Suprapubic skin (tissue), 4 donors: ENCODE measurements at regions not wholly inside any gene's neighbourhood (a gene's known extent, or its start where the extent isn't known, plus 50 kb on each side); places are given as distances from the start of the nearest gene placed in this dataset.

Source experiments
- DNase-seq, 2 donors: peaks; one replicate each; pipeline ENCODE4 v3.0.0-alpha.2; 2019; ENCODE audit warnings: low spot score in 2 of 2
- H3K27ac ChIP-seq: fragments of 200-600 bp; sonication (generic); one replicate; pipeline ENCODE4 v1.5.1; 2019
- H3K27me3 ChIP-seq: fragments of 200-600 bp; sonication (generic); one replicate; pipeline ENCODE4 v1.5.1; 2019
- H3K36me3 ChIP-seq: fragments of 200-600 bp; sonication (generic); one replicate; pipeline ENCODE4 v1.5.1; 2019
- H3K4me1 ChIP-seq: fragments of 200-600 bp; sonication (generic); one replicate; pipeline ENCODE4 v1.5.1; 2019
- H3K4me3 ChIP-seq: fragments of 200-600 bp; sonication (generic); one replicate; pipeline ENCODE4 v1.5.1; 2019; ENCODE audit warnings: mild to moderate bottlenecking
- H3K9me3 ChIP-seq: fragments of 200-600 bp; sonication (generic); one replicate; pipeline ENCODE4 v1.5.1; 2019
- CTCF ChIP-seq, 2 donors: fragments of 200-600 bp in 1 of 2; fragments of 450-650 bp in 1 of 2; sonication (generic) in 1 of 2; IDR thresholded peaks; one replicate each; pipeline ENCODE4 v1.5.1; 2016 to 2019; ENCODE audit warnings: antibody characterized with exemption in 2 of 2, mild to moderate bottlenecking in 1 of 2, moderate library complexity in 1 of 2
- EP300 ChIP-seq: sonication (generic); formaldehyde crosslinking; IDR thresholded peaks from one replicate; pipeline ENCODE4 v1.6.1; 2017; ENCODE audit warnings: antibody characterized with exemption
- POLR2A ChIP-seq, 2 donors: fragments of 450-650 bp; IDR thresholded peaks; one replicate each; pipeline ENCODE4 v1.6.1; 2017; ENCODE audit warnings: antibody characterized with exemption in 2 of 2, mild to moderate bottlenecking in 2 of 2, moderate library complexity in 2 of 2
- POLR2AphosphoS5 ChIP-seq, 3 donors: sonication (generic); formaldehyde crosslinking; IDR thresholded peaks; one replicate each; pipeline ENCODE4 v1.6.1; 2017; ENCODE audit warnings: antibody characterized with exemption in 3 of 3
- WGBS: methylation state at CpG from one replicate; pipeline ENCODE4 v1.1.5; 2018; 5-methylcytosine and 5-hydroxymethylcytosine counted together

DNA sequence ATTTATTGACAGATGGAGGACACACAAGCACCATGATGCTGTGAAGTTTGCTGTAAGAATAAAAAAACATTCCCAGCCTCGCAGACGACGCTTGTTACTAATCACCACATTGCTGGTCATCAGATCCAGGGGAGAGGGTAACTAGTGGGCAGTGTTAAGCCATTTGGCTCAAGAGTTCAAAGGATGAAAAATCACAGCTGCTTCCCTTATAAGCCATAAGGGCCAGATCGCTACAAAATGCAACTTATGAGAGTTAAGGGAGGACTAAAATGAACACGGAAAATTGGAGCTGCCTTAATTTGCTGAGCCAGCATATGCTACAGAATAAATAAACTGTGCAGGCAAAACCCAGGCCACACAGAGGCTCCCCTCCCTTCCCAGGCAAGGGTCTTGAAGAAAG is 522.6 kb downstream of the TDRD15 start:
- TF ChIP-seq CTCF (IDR thresholded peaks at IDR 0.05) (no peak), POLR2A (IDR thresholded peaks at IDR 0.05) (no peak), EP300 (no peak), POLR2AphosphoS5 (IDR thresholded peaks at IDR 0.05) (no peak)
- Histone ChIP-seq H3K9me3 (no peaks in the 10 kb centered on the region), H3K4me1 (no peaks in the 10 kb centered on the region), H3K27ac (no peak overlapping the region), H3K36me3 (no peaks in the 10 kb centered on the region), H3K4me3 (no peak overlapping the region), H3K27me3 (no peaks in the 10 kb centered on the region)
- DNase-seq, result no peak
- 68% methylated on average over 5 of the region's 5 CpGs for WGBS

DNA sequence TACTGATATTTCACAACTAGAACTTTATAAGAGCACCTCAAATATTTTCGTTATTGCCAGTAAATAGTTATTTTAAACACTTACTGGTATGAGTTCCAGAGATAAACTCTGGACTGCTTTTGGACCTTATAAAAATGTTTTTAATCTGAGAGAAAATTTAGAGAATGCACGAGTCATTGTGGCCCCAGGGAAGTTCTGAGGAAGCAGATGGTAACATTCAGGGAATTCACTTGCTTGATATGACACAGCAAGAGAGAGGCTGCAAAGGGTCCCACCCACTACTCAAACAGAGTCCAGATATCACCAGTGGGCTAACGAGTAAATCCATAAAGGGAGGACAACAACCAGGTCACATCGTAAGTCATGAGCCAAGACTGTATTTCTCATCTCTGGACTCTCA is 526.8 kb downstream of the TDRD15 start:
- Histone ChIP-seq H3K4me3 (no peak overlapping the region), H3K36me3 (no peaks in the 10 kb centered on the region), H3K4me1 (no peaks in the 10 kb centered on the region), H3K9me3 (no peaks in the 10 kb centered on the region), H3K27me3 (no peaks in the 10 kb centered on the region), H3K27ac (no peak overlapping the region)
- no peak for TF ChIP-seq EP300
- TF ChIP-seq POLR2A (IDR thresholded peaks at IDR 0.05), result no peak
- TF ChIP-seq CTCF (IDR thresholded peaks at IDR 0.05), result no peak
- no peak for TF ChIP-seq POLR2AphosphoS5 (IDR thresholded peaks at IDR 0.05)
- 39% methylated on average over 4 of the region's 4 CpGs for WGBS
- DNase-seq, result no peak

GRCh38 chr2:21655136-21655535 is 531.4 kb downstream of the TDRD15 start:
- 93% methylated on average over 4 of the region's 4 CpGs for WGBS
- Histone ChIP-seq H3K27ac (no peak overlapping the region), H3K4me3 (no peak overlapping the region), H3K9me3 (no peaks in the 10 kb centered on the region), H3K4me1 (no peaks in the 10 kb centered on the region), H3K36me3 (no peaks in the 10 kb centered on the region), H3K27me3 (no peaks in the 10 kb centered on the region)
- DNase-seq, result no peak
- TF ChIP-seq EP300 (no peak), POLR2AphosphoS5 (IDR thresholded peaks at IDR 0.05) (no peak), POLR2A (IDR thresholded peaks at IDR 0.05) (no peak), CTCF (IDR thresholded peaks at IDR 0.05) (no peak)

DNA sequence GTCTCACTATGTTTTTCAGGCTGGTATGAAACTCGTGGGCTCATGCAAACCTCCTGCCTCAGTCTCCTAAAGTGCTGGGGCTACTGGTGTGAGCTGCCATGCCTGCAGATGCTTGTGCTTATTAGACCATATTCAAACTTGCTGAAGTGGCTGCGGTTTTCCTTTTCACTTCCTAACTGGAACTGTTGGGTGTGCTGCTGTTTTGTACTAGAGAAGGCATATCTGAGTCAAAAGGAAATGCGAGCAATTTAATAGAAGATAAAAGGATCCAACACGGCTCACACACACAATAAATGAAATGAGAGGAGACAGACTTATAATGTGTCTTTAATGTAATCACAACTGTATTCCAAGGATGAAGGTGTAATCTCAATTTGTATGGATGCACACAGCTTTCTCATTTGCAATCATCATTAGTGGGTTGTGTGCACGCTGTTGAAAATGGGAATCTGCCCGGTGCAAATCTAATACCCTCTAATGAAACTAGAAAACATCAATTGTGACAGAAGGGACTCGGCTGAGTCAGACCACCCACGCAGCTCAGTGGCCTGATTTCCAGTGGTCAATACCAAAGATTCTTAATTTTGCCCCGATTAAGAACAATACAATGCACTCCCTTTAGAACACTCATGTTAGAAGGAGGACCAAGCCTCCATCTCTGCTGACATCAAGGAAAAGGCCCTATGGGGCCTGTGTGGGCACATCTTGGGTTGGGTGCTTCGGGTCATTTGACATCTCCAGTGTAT is 532.7 kb downstream of the TDRD15 start:
- H3K4me3 ChIP-seq, result no peak overlapping the region
- H3K4me1 ChIP-seq, result no peaks in the 10 kb centered on the region
- DNase-seq, result no peak
- TF ChIP-seq CTCF (IDR thresholded peaks at IDR 0.05) (no peak), POLR2AphosphoS5 (IDR thresholded peaks at IDR 0.05) (no peak), EP300 (no peak), POLR2A (IDR thresholded peaks at IDR 0.05) (no peak)
- no peak overlapping the region for H3K27ac ChIP-seq
- WGBS, result 83% methylated on average over 10 of the region's 10 CpGs
- H3K9me3 ChIP-seq, result no peaks in the 10 kb centered on the region
- H3K36me3 ChIP-seq, result no peaks in the 10 kb centered on the region
- H3K27me3 ChIP-seq, result no peaks in the 10 kb centered on the region

DNA sequence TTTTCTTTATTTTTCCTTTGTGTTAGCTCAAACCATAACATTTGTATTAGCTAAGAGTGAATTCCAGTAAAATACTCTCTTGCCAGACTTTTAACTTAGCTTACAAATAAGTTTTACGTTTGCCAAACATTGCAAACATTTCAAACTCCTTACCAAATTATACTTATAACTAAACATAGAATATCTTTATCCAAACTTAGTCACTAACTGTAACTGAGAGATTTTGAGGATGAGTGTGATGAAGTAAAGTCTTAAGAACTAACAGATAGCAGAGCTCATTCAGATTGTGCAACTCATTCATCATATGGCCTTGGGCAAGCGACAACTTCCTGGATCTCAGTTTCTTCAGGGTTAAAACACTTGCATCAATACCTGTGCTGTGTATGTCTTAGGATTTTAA is 533.7 kb downstream of the TDRD15 start:
- H3K36me3 ChIP-seq, result no peaks in the 10 kb centered on the region
- H3K27ac ChIP-seq, result no peak overlapping the region
- no peaks in the 10 kb centered on the region for H3K4me1 ChIP-seq
- no peaks in the 10 kb centered on the region for H3K9me3 ChIP-seq
- TF ChIP-seq EP300 (no peak), POLR2AphosphoS5 (IDR thresholded peaks at IDR 0.05) (no peak), CTCF (IDR thresholded peaks at IDR 0.05) (no peak), POLR2A (IDR thresholded peaks at IDR 0.05) (no peak)
- WGBS, result 82% methylated on average over 2 of the region's 2 CpGs
- no peak for DNase-seq
- H3K27me3 ChIP-seq, result no peaks in the 10 kb centered on the region
- no peak overlapping the region for H3K4me3 ChIP-seq
